Thyroid gland (tissue), 4 donors: ENCODE measurements at regions not wholly inside any gene's neighbourhood (a gene's known extent, or its start where the extent isn't known, plus 50 kb on each side); places are given as distances from the start of the nearest gene placed in this dataset.

Experiments used
- CTCF ChIP-seq, 6 experiments: fragments of 200-600 bp in 3 of 6; fragments of 450-650 bp in 3 of 6; sonication (generic) in 3 of 6; IDR thresholded peaks; one replicate each; pipeline ENCODE4 v1.5.1; 2016 to 2019; ENCODE audit warnings: antibody characterized with exemption in 6 of 6, mild to moderate bottlenecking in 2 of 6, inconsistent platforms in 1 of 6, moderate library complexity in 1 of 6
- POLR2A ChIP-seq, 2 donors: fragments of 450-650 bp; IDR thresholded peaks; one replicate each; pipeline ENCODE4 v1.6.1; 2017; ENCODE audit warnings: antibody characterized with exemption in 2 of 2, mild to moderate bottlenecking in 2 of 2, moderate library complexity in 1 of 2

- TF ChIP-seq CTCF (IDR thresholded peaks at IDR 0.05): no peak
- TF ChIP-seq POLR2A (IDR thresholded peaks at IDR 0.05): no peak
Observed at GRCh38 chr20:39849171-39849570, 839.9 kb downstream of the MAFB start.
